K562 (cell line): ENCODE measurements at regions not wholly inside any gene's neighbourhood (a gene's known extent, or its start where the extent isn't known, plus 50 kb on each side); places are given as distances from the start of the nearest gene placed in this dataset.

Experiments
- ATAC-seq: fragments of 200-7000 bp; cut with Tn5 transposase; 3 replicates; pipeline ENCODE4 v1.9.1; 2020; ENCODE audit warnings: moderate library complexity
- BruUV-seq: library from RNA; stranded (reverse); fragments of 400-500 nt; replicated peaks from 2 replicates; lab custom pipeline; 2021; lab: Mats Ljungman, UMichigan
- CTCF ChIA-PET: fragments of 300-600 bp; formaldehyde crosslinking; extraction: SDS; loops from one replicate; lab custom pipeline; 2021; ENCODE audit warnings: low intra/inter-chr PET ratio; lab: Yijun Ruan, JAX
- POLR2A ChIA-PET: fragments of 300-600, 350-650 bp; sonication (Branson Sonifier 250); formaldehyde crosslinking; extraction: SDS; loops from one replicate; lab custom pipeline; 2021; ENCODE audit warnings: antibody characterized with exemption, inconsistent platforms; lab: Yijun Ruan, JAX
- DNase-seq, 4 experiments: peaks; one replicate each; pipeline versions ENCODE4 v3.0.0 to v3.0.0-alpha.2; 2011 to 2018; ENCODE audit warnings: low spot score in 3 of 4, mixed read lengths in 3 of 4; ENCODE audit errors: extremely low read depth in 1 of 4
- FAIRE-seq: peaks from 2 replicates; lab custom pipeline; 2011; peaks lifted over from hg19 to GRCh38; lab: Jason Lieb, UNC
- H2AFZ ChIP-seq: 2 replicates; pipeline ENCODE4 v1.6.0; 2011; ENCODE audit warnings: low read depth, low read length, control low read depth, inconsistent platforms
- H3K27ac ChIP-seq: fragments of 200-600 bp; 3 replicates; pipeline ENCODE4 v1.8.0; 2011; ENCODE audit warnings: low read depth, mild to moderate bottlenecking, control low read depth, inconsistent platforms, low read length, moderate library complexity, mixed read lengths; ENCODE audit errors: extremely low read depth
- H3K27me3 ChIP-seq, 2 experiments: fragments of 300-600 bp in 1 of 2; 2 replicates in 1 of 2; 3 replicates in 1 of 2; pipeline versions ENCODE4 v1.6.0 to v1.8.0; 2011; ENCODE audit warnings: inconsistent platforms in 2 of 2, low read length in 2 of 2, mild to moderate bottlenecking in 1 of 2, mixed read lengths in 1 of 2, moderate library complexity in 1 of 2; ENCODE audit not compliant: control insufficient read depth in 2 of 2, insufficient read depth in 2 of 2
- H3K36me3 ChIP-seq: fragments of 300-600 bp; 3 replicates; pipeline ENCODE4 v1.8.0; 2011; ENCODE audit warnings: mild to moderate bottlenecking, low read length, inconsistent platforms; ENCODE audit not compliant: control insufficient read depth, insufficient read depth
- H3K4me1 ChIP-seq, 2 experiments: fragments of 200-600 bp in 1 of 2; replicated peaks in 1 of 2; 2 replicates in 1 of 2; 3 replicates in 1 of 2; pipeline versions ENCODE4 v1.5.1 to v1.8.0; 2011; ENCODE audit warnings: inconsistent platforms in 2 of 2, low read length in 2 of 2, mild to moderate bottlenecking in 1 of 2, mixed read lengths in 1 of 2, moderate library complexity in 1 of 2; ENCODE audit not compliant: control insufficient read depth in 2 of 2, insufficient read depth in 2 of 2
- H3K4me2 ChIP-seq: 2 replicates; pipeline ENCODE4 v1.6.1; 2011; ENCODE audit warnings: low read length, control low read depth, inconsistent platforms, mixed read lengths; ENCODE audit not compliant: insufficient read depth
- H3K4me3 ChIP-seq: fragments of 200-600 bp; sonication (generic), shearing (Covaris generic); 2 replicates; pipeline ENCODE4 v1.5.1; 2016; ENCODE audit warnings: control low read depth, inconsistent platforms
- H3K79me2 ChIP-seq: fragments of 200-600 bp; 3 replicates; pipeline ENCODE4 v1.8.0; 2011; ENCODE audit warnings: low read length, inconsistent platforms; ENCODE audit not compliant: control insufficient read depth, insufficient read depth
- H3K9ac ChIP-seq, 2 experiments: 2 replicates each; pipeline versions ENCODE4 v1.6.0 to v1.6.1; 2011; ENCODE audit warnings: low read depth in 2 of 2, low read length in 2 of 2, control low read depth in 1 of 2, inconsistent platforms in 1 of 2, mild to moderate bottlenecking in 1 of 2, mixed read lengths in 1 of 2; ENCODE audit not compliant: insufficient read depth in 1 of 2
- H3K9me1 ChIP-seq: one replicate; pipeline ENCODE4 v1.6.0; 2011; ENCODE audit warnings: inconsistent platforms, mild to moderate bottlenecking, low read length, moderate library complexity; ENCODE audit not compliant: control insufficient read depth, insufficient read depth
- H3K9me3 ChIP-seq: replicated peaks from 2 replicates; pipeline ENCODE4 v1.5.1; 2011; ENCODE audit warnings: low read depth, low read length, inconsistent platforms; ENCODE audit not compliant: control insufficient read depth, insufficient read depth
- H4K20me1 ChIP-seq: replicated peaks from 2 replicates; pipeline ENCODE4 v1.6.1; 2011; ENCODE audit warnings: low read length, inconsistent platforms, mixed read lengths; ENCODE audit not compliant: control insufficient read depth, insufficient read depth
- ETV1 ChIP-seq: fragments of 450-650 bp; conservative IDR thresholded peaks from 2 replicates; pipeline ENCODE4 v1.6.1; 2016; ENCODE audit warnings: missing genetic modification characterization, control low read depth, low read depth, missing compliant biosample characterization
- GTF2E2 ChIP-seq: fragments of 200-800 bp; sonication (Bioruptor generic); IDR thresholded peaks from 2 replicates; pipeline ENCODE4 v1.6.1; 2016; ENCODE audit warnings: missing genetic modification characterization, missing compliant biosample characterization
- U2AF2 ChIP-seq: fragments of 200-400 bp; formaldehyde crosslinking; optimal IDR thresholded peaks from 2 replicates; pipeline ENCODE3; 2017; ENCODE audit warnings: low read depth, mild to moderate bottlenecking, low read length
- WGBS: fragments of 100-300 bp; shearing (Covaris generic); methylation state at CpG from one replicate; pipeline ENCODE4 v1.1.6; 2016; ENCODE audit warnings: low coverage, mixed read lengths; ENCODE audit not compliant: insufficient coverage; ENCODE audit errors: missing lambda C conversion rate; 5-methylcytosine and 5-hydroxymethylcytosine counted together
- in situ Hi-C: fragments of 300-500 bp; cut with MboI; formaldehyde crosslinking; loops from 4 replicates; pipeline ENCODE4 v1.15.0; 2018; ENCODE audit warnings: inconsistent platforms, mixed read lengths
- intact Hi-C: fragments of 100-400 bp; cut with micrococcal nuclease; formaldehyde crosslinking; loops from 2 replicates; pipeline ENCODE4 v1.14.2; 2022

DNA sequence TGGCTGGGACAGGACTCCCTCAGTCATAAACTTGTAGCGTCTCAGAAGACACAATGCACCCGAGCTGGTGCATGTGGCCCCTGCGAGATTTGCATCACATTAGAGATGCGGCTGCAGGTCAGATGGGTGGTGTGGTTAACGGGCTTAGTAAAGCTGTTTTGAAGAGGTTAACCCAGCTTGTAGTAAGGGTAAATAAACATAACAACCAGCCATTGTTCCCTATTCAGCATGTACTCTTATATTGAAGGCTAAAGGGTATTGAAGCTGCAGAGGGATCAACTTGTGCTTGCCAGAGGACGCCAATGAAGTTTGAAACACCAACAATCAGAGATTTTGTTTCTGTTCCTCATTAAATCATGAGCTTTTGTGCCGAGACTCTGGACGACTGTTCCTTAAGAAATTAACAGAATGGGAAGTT lies 79.4 kb downstream of the ZIC5 start:
- in situ Hi-C loops (no loop called here), intact Hi-C loops (no loop called here)
- peaks cover 0 to 4% of the 10 kb centered on the region in 2 experiments; a peak in 1 of 5 replicates for H3K4me1 ChIP-seq
- no peaks in the 10 kb centered on the region for H3K9me3 ChIP-seq
- 0% methylated on average over 7 of the region's 8 CpGs for WGBS
- TF ChIP-seq GTF2E2 (tag): no peak
- H3K9ac ChIP-seq: no peak overlapping the region
- ATAC-seq (no peak), FAIRE-seq (no peak), DNase-seq (no peak)
- H3K4me2 ChIP-seq: no peak overlapping the region
- no peak overlapping the region for H3K4me3 ChIP-seq
- no peaks in the 10 kb centered on the region for H3K36me3 ChIP-seq
- ChIA-PET POLR2A (interaction anchor here (0.6 to 1.8 kb wide), 3 partner anchors 9 to 12 kb away, joined by 3 to 6 read pairs (median 3); no protein-coding TSS in a partner anchor), CTCF (no interaction called here)
- H3K79me2 ChIP-seq: no peaks in the 10 kb centered on the region
- H3K9me1 ChIP-seq: no peaks in the 10 kb centered on the region
- peaks cover 19 to 38% of the 10 kb centered on the region in 2 experiments for H3K27me3 ChIP-seq
- no peak overlapping the region for H3K27ac ChIP-seq
- BruUV-seq: no TSS peak
- H2AFZ ChIP-seq: no peak overlapping the region
- 0 out of 2 replicates have a peak, but pooled peaks cover 3% of the 10 kb centered on the region for H4K20me1 ChIP-seq

DNA sequence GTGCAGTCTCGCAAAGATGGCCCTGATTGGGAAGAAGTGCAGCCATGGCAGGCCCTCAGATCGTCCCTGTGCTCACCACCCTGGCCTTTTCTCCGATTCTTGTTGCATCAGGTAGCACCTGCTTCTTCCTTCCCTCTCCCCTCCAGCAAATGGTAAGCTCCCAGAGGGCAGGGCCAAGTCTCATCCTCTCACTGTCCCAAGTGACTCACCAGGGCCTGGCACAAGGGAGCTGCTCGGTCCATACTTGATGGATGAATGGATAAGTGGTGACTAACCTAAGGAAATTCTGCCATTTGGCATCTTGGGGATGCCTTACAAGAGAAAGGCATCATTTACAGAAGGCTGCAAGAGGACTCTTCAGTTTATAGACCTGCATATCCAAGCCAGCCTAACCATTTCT lies 84.9 kb downstream of the ZIC5 start:
- H3K9ac ChIP-seq: no peak overlapping the region
- H2AFZ ChIP-seq: no peak overlapping the region
- no peaks in the 10 kb centered on the region for H3K9me1 ChIP-seq
- no peak overlapping the region for H3K27ac ChIP-seq
- H3K4me1 ChIP-seq: no peaks in the 10 kb centered on the region; a peak in 1 of 5 replicates
- no peaks in the 10 kb centered on the region for H3K9me3 ChIP-seq
- TF ChIP-seq ETV1 (no peak), U2AF2 (no peak)
- intact Hi-C loops: no loop called here
- FAIRE-seq (no peak), ATAC-seq (no peak), DNase-seq (no peak)
- peaks cover 0 to 23% of the 10 kb centered on the region in 2 experiments; a peak in 4 of 5 replicates for H3K27me3 ChIP-seq
- POLR2A ChIA-PET: no interaction called here
- H3K36me3 ChIP-seq: no peaks in the 10 kb centered on the region
- 0% methylated on average over 4 of the region's 4 CpGs for WGBS
- BruUV-seq: no TSS peak
- no peak overlapping the region for H3K4me2 ChIP-seq
- no peaks in the 10 kb centered on the region for H3K79me2 ChIP-seq
- in situ Hi-C loops: no loop called here
- H4K20me1 ChIP-seq: peaks cover 3% of the 10 kb centered on the region; the same call in 1 of the 2 replicates
- H3K4me3 ChIP-seq: no peak overlapping the region
- CTCF ChIA-PET: no interaction called here
